Glutamatergic neuron (in vitro differentiated cells): ENCODE measurements at regions not wholly inside any gene's neighbourhood (a gene's known extent, or its start where the extent isn't known, plus 50 kb on each side); places are given as distances from the start of the nearest gene placed in this dataset.

ENCODE experiments used
- DNase-seq: peaks from one replicate; pipeline ENCODE4 v3.0.0; 2022
- H3K27ac Mint-ChIP-seq: one replicate; pipeline ENCODE4 v1.8.0; 2020; ENCODE audit warnings: mild to moderate bottlenecking, mixed read lengths, inconsistent platforms; ENCODE audit not compliant: unreplicated experiment
- H3K27me3 Mint-ChIP-seq: one replicate; pipeline ENCODE4 v1.8.0; 2020; ENCODE audit warnings: mild to moderate bottlenecking, moderate library complexity, mixed read lengths, inconsistent platforms; ENCODE audit not compliant: unreplicated experiment
- H3K36me3 Mint-ChIP-seq: one replicate; pipeline ENCODE4 v1.8.0; 2020; ENCODE audit warnings: mild to moderate bottlenecking, mixed read lengths, inconsistent platforms; ENCODE audit not compliant: unreplicated experiment
- H3K4me1 Mint-ChIP-seq: one replicate; pipeline ENCODE4 v1.8.0; 2020; ENCODE audit warnings: mild to moderate bottlenecking, low read depth, mixed read lengths, inconsistent platforms; ENCODE audit not compliant: unreplicated experiment
- H3K4me3 Mint-ChIP-seq: one replicate; pipeline ENCODE4 v1.8.0; 2020; ENCODE audit warnings: mild to moderate bottlenecking, mixed read lengths, inconsistent platforms; ENCODE audit not compliant: unreplicated experiment
- H3K9me3 Mint-ChIP-seq: one replicate; pipeline ENCODE4 v1.8.0; 2020; ENCODE audit warnings: mild to moderate bottlenecking, moderate library complexity, mixed read lengths, inconsistent platforms; ENCODE audit not compliant: unreplicated experiment
- CTCF ChIP-seq: fragments of 200-600 bp; sonication (generic); IDR thresholded peaks from one replicate; pipeline ENCODE4 v1.5.0; 2021; ENCODE audit not compliant: partially characterized antibody, unreplicated experiment

GRCh38 chr16:76837872-76838271 is 353.1 kb upstream of the MON1B start:
- H3K36me3 Mint-ChIP-seq: peaks cover 6% of the 10 kb centered on the region
- no peaks in the 10 kb centered on the region for H3K9me3 Mint-ChIP-seq
- no peak overlapping the region for H3K4me3 Mint-ChIP-seq
- no peaks in the 10 kb centered on the region for H3K27me3 Mint-ChIP-seq
- no peak for TF ChIP-seq CTCF
- no peak overlapping the region for H3K27ac Mint-ChIP-seq
- DNase-seq: no peak
- H3K4me1 Mint-ChIP-seq: no peaks in the 10 kb centered on the region

GRCh38 chr16:76854234-76854633 is 336.8 kb upstream of the MON1B start:
- no peak for TF ChIP-seq CTCF
- no peak for DNase-seq
- H3K4me1 Mint-ChIP-seq: peaks cover 3% of the 10 kb centered on the region
- no peak overlapping the region for H3K27ac Mint-ChIP-seq
- no peaks in the 10 kb centered on the region for H3K27me3 Mint-ChIP-seq
- H3K9me3 Mint-ChIP-seq: no peaks in the 10 kb centered on the region
- no peak overlapping the region for H3K4me3 Mint-ChIP-seq
- H3K36me3 Mint-ChIP-seq: no peaks in the 10 kb centered on the region

- Mint-ChIP-seq H3K27me3 (no peaks in the 10 kb centered on the region), H3K4me1 (no peaks in the 10 kb centered on the region), H3K4me3 (no peak overlapping the region), H3K27ac (no peak overlapping the region), H3K36me3 (no peaks in the 10 kb centered on the region), H3K9me3 (no peaks in the 10 kb centered on the region)
- no peak for DNase-seq
- TF ChIP-seq CTCF: no peak
These were observed 334.9 kb upstream of the MON1B start for GRCh38 chr16:76856112-76856511.

GRCh38 chr16:76857402-76857801 is 333.6 kb upstream of the MON1B start:
- TF ChIP-seq CTCF: no peak
- H3K9me3 Mint-ChIP-seq: no peaks in the 10 kb centered on the region
- DNase-seq: no peak
- no peaks in the 10 kb centered on the region for H3K27me3 Mint-ChIP-seq
- no peaks in the 10 kb centered on the region for H3K36me3 Mint-ChIP-seq
- no peak overlapping the region for H3K27ac Mint-ChIP-seq
- no peak overlapping the region for H3K4me3 Mint-ChIP-seq
- no peaks in the 10 kb centered on the region for H3K4me1 Mint-ChIP-seq

GRCh38 chr16:76862901-76863300 is 328.1 kb upstream of the MON1B start:
- DNase-seq: no peak
- Mint-ChIP-seq H3K27me3 (no peaks in the 10 kb centered on the region), H3K36me3 (peaks cover 6% of the 10 kb centered on the region), H3K4me1 (peaks cover 11% of the 10 kb centered on the region), H3K9me3 (peaks cover 4% of the 10 kb centered on the region), H3K27ac (no peak overlapping the region), H3K4me3 (no peak overlapping the region)
- TF ChIP-seq CTCF: no peak
